ENCODE measurements at regions not wholly inside any gene's neighbourhood (a gene's known extent, or its start where the extent isn't known, plus 50 kb on each side); places are given as distances from the start of the nearest gene placed in this dataset.

DNA sequence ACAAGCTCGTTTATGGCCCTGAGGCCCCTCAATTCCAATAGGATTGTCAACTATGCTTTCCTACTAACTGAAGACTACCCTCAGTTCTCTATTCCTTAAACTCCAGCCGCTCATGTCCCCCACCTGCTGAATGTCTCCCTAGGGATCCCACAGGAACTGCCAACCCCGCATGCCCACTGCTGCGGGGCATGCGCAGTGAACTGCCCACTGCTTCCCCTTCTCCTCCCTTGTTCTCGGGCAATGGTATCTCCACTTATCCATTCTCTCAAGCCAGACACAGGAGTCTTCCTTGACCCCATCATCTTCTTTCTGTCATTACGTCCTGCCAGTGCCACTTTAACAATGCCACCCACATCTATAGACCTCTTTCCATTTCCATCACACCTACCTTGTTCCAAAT lies 90.0 kb downstream of the FGF18 start:
- ChIA-PET POLR2A (no interaction called here), CTCF (no interaction called here)

DNA sequence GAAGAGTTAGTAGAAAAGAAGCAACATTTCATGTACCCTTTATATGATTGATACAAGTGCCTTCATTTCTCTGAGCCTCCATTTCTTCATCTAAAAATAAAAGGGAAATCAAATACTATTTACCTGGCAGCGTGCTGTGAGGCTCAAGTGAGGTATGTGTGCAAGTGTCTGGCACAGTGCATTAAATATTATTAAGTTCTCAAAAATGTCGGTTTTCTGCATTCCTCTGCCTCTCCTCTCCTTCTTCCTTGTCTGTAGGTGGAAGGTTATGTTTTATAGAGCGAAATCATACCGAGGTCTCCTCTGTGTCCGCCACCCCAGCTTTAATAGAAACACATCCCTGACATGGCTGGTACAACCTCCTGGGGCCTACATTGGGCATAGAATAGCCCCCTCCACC lies 93.0 kb downstream of the FGF18 start:
- ChIA-PET CTCF (no interaction called here), POLR2A (no interaction called here)

DNA sequence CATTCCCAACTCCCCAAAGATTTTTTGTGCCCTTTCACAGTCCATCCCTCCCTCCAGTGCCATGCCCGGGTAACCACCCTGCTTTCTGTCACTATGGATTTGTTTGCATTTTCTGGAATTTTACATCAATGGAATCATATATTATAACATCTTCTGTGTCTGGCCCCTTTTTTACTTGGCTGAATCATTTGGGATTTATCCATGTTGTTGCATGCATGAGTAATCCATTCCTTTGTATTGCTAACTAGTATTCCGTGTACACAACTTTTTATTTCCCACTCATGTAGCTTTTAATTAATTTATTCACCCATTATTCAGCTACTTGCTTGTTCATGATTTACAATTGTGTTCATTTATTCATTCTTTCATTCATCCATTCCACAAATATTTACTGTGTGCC lies 94.1 kb downstream of the FGF18 start:
- CTCF ChIA-PET: interaction anchor here (0.5 kb wide), 1 partner anchor 14 kb away, joined by 4 read pairs; no protein-coding TSS in a partner anchor
- POLR2A ChIA-PET: no interaction called here

DNA sequence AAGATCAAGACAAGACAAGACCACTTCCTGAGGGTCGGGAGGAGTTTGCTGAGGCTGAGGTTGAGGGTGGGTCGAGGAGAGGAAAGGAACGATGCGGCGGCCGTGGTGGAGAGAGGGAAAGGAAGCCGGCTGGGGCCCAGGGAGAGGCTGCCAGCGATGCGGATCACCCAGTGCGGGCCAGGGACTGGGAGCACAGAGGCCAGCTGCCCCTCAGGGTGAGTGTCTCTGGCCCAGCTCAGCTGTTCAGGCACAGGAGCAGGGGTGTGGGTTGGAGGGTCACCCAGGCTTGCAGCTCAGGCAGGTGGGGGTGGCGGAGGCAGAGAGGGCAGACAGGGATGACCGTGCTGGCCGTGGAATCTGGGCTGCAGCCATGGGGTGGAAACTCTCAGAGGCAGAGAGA lies 99.5 kb downstream of the FGF18 start:
- ChIA-PET CTCF (no interaction called here), POLR2A (no interaction called here)

DNA sequence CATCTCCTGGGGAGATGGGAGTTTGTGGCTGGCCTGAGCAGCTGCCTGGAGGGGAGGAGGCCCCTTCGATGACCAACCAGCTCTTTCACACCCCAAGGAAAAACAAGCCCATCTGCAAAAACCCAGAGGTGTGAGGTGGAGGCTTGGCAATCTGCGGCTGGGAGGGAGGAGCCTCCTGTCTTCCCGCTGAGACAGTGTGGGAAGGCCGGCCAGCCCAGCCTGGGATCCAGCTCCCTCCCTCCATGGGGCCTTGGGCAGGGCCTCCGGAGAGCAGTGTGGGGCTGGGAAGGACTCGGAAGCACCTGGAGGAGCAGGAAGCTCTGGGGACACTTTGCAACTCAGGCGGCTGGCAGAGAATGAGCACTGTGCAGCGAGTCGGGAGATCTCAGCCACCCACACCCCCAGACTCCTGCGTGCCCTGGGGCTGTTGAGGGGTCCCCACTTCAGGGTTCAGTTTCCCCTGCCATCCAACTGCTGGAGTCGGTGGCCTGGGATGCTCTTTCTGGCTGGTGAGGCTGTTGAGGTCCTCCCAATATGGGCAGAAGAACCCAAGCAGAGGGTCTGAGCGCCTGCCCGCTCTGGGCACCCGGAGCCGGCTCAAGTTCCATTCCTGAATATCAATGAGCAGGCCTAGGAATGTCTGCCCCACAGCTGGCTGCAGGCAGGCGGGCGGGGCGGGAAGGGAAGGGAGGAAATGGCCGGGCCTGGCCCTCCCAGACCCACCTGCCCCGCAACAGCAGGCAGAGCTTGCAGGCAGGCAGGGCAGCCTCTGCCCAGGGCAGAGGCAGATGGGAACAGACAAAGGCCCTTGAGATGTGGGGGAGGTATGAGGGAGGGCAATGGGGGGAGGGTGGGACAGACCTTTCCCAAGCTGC lies 101.1 kb downstream of the FGF18 start:
- ChIA-PET CTCF (no interaction called here), POLR2A (no interaction called here)

DNA sequence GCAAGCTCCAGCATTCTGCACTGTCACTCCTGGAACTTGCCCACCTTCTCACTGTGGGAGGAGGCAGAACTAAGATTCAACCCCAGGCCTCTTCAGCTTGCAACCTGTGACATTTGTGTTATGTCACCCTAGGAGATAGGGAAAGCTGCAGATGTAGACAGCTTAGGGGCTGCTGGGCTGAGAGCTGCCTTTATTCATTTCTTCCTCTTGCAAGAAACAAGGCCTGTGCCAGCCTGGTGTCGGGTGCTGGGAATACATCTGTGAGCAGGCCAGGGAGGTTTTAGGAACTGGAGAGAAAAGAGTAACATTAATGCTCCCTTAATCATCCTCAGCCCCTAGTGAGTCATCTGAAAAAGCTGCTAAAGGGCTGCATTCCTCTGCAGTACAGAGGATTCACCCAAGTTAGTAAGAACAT lies 101.8 kb downstream of the FGF18 start:
- ChIA-PET POLR2A (no interaction called here), CTCF (no interaction called here)

DNA sequence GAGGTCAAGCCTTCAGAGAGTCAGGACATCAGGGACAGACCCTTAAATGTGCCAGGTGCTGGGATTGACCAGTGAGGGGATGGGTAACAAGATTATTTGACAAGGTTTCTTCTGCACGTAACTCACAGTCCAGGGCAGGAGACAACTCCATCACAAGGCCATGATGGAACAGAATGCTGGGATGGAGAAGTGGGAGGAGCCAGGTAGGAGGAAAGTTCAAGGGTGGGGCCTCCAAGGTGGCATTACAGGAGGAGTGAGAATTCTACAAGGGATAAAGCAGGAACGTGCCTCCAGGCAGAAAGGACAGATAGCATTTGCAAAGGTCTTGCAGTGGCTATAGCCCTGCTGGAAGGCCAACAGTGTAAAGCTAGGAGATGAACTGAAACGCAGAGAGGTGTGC lies 102.2 kb downstream of the FGF18 start:
- CTCF ChIA-PET: no interaction called here
- POLR2A ChIA-PET: no interaction called here

DNA sequence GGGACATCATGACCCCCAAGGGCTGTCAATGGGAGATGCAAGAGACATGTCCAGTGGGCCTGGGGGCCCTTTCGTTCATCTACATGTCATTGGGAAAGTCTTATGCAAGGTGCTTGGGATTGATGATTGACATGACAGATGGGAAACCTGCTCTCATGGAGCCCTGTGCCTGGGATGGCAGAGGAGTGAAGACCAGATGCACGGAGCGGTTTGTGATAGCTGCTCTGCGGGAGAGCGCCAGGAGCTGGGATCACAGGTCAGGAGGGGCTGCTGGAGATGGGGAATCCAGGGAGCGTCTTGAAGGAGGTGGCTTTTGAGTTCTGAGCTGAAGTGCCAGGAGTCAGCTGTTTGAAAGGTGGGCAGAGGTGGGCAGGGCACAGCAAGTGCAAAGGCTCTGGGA lies 104.3 kb downstream of the FGF18 start:
- ChIA-PET POLR2A (no interaction called here), CTCF (no interaction called here)

DNA sequence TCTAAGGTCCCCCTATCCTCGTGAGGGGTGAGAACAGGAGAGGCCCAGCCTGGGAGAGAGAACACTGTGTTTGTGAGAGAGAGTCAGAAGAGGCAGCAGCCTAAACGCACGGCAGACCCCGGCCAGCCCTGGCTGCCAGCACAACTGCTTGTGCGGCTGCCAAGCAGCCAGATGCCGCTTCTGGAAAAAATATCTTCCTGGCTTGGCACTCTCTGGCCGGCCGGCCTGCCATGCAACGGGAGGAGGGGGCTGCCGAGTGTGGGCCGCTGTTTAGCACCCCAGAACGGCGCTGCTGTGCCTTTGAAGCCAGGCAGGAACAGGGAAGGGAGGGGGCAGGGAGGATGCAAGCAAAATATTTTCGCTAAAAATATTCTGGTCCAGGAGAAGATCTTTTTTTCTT lies 105.0 kb downstream of the FGF18 start:
- CTCF ChIA-PET: no interaction called here

DNA sequence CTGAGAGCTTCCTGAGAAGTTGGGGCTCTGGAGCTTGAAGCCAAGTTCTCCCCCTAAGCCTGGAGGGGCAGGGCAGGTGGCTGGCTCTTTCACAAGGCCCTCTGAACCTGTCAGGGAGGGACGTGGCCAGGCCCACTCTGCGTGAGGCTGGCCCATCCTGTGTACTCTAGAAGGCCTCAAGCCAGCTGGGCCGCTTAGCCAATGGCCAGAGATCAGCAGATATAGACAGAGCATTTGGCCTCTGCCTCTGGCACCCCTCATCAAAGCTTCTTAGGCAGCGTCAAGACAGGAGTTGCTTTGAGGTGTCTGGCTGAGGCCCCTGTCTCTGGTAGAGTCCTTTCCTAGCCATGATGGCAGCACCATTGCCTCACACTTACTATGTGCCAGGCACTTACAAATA lies 105.6 kb downstream of the FGF18 start:
- CTCF ChIA-PET: no interaction called here
- POLR2A ChIA-PET: no interaction called here

More for the DNA sequence above, 105.0 kb downstream of the FGF18 start:
- POLR2A ChIA-PET: no interaction called here

DNA sequence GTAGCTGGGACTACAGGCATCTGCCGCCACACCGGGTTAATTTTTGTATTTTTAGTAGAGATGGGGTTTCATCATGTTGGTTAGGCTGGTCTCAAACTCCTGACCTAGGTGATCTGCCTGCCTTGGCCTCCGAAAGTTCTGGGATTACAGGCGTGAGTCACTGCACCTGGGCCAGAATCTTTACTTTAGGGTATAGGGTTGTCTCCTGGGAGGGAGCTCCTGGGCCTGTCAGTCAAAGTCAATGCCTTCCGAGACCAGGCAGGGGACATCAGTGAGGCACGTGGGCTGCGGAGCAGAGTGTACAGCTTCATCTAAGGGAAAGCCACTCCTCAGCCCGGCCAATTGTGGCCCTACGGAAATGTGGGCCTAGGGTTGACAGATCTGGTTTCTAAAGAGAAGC lies 108.6 kb downstream of the FGF18 start:
- ChIA-PET POLR2A (no interaction called here), CTCF (interaction anchor here (0.6 kb wide), 1 partner anchor 829 kb away, joined by 4 read pairs; no protein-coding TSS in a partner anchor)

DNA sequence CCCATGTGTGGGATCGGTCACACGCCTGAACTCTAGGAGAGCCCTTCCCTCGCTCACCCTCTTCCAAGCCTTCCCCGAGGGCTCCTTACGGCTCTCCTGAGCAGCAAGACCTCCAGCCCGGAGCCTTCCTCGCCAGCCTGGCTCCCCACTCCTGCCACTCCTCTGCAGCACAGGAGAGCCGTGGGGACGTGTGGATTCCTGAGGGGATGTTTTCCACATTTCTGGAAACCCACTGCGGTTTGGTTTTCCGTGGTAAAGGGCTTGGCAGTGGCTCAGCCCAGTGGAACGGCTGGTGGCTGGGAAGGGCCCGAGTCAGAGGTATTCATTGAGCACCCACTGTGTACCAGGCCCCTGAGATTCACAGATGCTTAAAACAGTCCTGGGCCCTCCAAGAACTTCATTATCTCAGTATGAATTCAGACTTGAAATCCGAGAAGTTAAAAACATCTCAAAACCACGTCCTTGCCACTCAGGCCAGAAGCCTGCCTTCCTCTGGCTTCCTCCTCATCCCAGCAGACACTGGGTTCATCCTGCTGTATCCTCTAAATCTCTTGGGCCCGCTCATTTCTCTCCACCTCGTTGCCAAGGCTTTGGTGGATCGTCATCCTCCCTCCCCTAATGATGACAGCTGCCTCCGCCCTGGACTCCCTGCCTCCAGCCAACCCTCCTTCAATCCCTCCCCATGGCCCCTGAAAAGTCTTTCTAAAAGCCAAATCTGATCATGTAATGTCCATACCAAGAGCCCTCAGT lies 109.6 kb downstream of the FGF18 start:
- ChIA-PET POLR2A (no interaction called here), CTCF (no interaction called here)

DNA sequence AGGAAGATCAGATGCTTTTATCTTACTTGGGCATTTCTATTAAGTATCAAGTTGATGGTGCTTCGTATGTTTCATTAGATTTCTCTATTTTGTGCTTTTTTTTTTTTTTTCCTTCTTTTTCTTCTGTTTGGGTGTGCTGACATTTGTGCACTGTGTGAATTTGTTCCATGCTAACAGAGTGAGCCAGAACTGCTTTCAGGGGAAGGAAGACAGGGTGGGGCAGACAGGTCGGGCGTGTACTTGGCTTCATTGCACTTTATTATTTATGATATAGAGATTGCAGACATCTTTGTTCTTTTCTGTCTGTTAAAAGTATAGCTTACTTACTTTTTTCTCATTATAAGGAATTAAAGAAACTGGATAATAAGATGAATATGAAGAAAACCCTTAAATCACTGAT lies 112.2 kb downstream of the FGF18 start:
- ChIA-PET POLR2A (no interaction called here), CTCF (interaction anchor here (0.6 kb wide), 1 partner anchor 904 kb away, joined by 3 read pairs; no protein-coding TSS in a partner anchor)

DNA sequence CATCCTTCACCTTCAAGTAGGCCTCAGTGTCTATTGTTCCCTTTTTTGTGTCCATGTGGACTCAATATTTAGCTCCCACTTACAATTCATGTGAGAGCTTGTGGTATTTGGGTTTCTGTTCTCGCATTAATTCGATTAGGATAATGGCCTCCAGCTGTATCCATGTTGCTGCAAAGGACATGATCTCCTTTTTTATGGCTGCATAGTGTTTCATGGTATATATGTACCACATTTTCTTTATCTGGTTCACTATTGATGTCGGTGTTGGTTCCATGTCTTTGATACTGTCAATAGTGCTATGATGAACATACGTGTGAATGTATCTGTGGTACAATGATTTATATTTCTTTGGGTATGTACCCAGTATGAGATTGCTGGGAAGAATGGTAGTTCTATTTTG lies 113.7 kb downstream of the FGF18 start:
- CTCF ChIA-PET: no interaction called here
- POLR2A ChIA-PET: no interaction called here

DNA sequence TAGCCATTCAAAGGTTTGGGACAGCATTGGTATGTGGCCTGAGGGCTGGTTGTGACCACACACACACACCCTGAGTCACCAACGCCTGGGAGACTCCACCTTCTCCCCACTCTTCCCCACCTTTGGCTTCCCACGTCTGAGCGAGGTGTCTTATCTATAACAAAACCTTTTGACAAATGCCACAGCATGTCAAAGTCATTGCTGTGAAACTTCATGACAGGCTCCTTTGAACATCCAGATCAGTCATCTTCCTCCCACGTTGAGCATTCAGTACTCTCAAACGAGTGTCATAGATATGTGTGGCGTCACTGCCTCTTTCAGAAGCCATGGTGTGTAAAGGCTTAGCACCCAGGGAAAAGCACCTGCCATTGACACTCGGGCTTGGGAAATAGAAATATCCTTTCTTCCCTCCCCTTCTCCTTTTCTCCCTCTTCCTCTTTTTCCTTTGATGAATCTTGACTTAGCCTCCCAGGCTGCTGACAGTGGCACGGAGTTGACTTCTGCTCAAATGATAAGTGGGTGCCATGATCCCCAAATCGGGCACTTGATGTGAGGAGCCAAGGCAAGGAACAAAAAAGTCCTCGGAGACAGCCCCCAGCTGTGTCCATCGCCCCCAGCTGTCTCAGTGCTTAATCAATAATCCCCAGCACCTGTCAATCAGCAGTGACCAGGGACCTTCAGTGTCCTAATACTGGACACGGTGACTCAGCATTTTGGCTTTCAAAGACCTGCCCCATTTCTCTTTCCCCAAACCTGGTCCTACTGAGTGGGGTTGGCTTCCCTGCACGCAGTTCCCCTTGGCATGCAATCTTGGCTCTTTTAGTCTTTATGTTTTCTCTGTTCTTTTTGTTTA lies 114.8 kb downstream of the FGF18 start:
- ChIA-PET POLR2A (interaction anchor here (0.7 kb wide), 1 partner anchor 113 kb away, joined by 5 read pairs; no protein-coding TSS in a partner anchor), CTCF (no interaction called here)

DNA sequence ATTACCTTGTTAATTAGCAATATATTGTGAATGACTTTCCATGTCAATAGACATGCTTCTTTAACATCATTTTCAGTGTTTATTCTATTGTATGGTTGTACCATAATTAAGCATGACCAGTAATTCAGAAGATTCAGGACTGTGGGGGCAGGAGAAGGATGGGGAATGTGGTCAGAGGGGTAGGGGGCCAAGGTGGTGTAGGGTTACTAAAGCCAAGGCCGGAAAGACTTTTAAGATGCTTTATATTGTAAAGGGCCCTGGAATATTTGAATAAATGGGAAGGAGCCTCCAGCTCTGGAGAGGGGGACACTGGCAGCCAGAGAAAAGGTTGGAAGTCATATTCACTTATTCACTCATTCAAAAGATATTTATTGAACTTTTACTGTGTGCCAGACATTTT lies 115.7 kb downstream of the FGF18 start:
- POLR2A ChIA-PET: no interaction called here
- CTCF ChIA-PET: no interaction called here

DNA sequence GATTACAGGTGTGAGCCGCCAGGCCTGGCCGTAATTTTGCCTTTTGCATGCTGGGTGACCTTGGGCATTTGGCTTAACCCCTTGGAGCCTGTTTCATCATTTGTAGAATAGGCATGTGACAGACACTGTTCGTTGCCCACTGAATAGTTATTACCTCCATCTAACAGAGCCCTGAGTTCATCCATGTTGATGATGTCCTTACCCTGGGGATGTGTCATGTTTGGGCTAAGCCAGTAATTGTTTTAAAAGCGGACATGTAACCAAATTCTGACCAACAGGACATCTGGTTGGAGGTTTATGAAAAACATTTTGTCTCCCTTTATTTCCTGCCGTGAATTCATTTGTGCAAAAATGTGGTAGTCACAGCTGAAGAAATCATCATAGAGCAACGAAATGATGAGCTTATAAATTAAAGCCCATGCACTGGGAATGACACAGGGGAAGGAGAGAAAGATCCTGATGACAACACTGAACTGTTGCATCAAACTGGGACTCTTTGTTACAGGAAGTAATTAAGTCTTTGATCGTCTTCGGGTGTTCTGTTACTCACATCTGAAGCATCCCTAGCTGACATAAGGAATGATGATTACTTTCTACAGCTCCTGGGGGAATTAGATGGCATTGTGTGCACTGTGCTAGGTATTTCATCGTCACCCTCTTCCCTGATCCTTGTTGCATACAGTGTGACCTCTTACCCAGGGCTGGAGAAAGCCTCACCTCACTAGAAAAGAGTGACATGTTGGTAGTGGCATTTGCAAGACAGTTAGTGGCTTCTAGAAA lies 117.8 kb downstream of the FGF18 start:
- ChIA-PET CTCF (interaction anchor here (0.5 kb wide), 1 partner anchor 519 kb away, joined by 3 read pairs; no protein-coding TSS in a partner anchor), POLR2A (no interaction called here)

DNA sequence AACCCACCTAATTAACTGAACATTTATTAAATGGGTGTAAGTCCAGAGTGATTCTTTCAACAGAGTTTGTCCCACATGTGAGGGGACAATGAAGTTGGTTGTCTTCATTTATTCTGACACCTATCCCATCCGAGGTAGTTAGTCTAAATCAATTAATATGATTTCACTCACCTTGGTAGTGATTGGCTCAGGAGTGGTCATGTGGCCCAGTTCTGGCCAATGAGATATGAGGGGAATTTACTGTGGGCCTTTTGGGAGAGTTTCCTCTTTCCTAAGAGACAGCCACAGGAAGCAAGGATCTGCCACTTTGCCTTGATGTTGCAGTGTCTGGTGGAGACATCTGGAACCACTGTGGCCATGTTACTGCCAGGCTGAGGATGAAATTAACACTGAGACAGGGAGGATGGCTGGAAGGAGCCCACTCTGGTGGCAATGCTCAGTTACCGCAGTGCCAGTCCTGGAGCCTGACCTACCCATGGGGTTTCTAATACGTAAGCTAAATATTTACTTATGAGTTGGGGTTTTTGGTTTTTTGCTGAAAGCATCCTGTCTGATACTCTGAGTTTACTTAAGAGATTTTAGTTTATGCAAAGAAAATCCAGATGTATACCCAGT lies 118.6 kb downstream of the FGF18 start:
- POLR2A ChIA-PET: no interaction called here
- CTCF ChIA-PET: no interaction called here

DNA sequence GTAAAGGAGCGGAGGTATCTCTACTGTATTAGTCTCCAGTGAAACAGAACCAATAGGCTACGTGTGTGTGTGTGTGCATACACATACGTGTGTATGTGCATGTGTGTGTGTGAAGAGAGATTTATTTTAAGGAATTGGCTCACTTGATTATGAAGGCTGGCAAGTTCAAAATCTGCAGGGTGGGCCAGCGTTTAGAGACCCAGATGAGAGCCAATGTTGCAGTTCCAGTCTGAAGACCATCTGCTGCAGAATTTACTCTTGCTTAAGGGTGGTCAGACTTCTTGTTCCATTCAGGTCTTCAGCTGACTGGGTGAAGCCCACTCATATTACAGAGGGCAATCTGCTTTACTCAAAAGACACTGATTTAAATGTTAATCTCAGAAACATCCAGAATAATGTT lies 119.2 kb downstream of the FGF18 start:
- ChIA-PET POLR2A (no interaction called here), CTCF (no interaction called here)
